ENCODE measurements at regions not wholly inside any gene's neighbourhood (a gene's known extent, or its start where the extent isn't known, plus 50 kb on each side); places are given as distances from the start of the nearest gene placed in this dataset.

GRCh38 chr12:84375449-84376170, 537.0 kb downstream of the SLC6A15 start:
- in situ Hi-C loops (cut with HindIII; ENCODE audit: low pct_ligation_motif_present, low pct_unique_long_range_greater_than_20kb, low sequenced_read_pairs): no loop called here
- no peak for DNase-seq

- no peak for DNase-seq
- in situ Hi-C loops (cut with HindIII; ENCODE audit: low pct_ligation_motif_present, low pct_unique_long_range_greater_than_20kb, low sequenced_read_pairs): no loop called here
Measured at GRCh38 chr12:84362552-84362897, 550.1 kb downstream of the SLC6A15 start.

- in situ Hi-C loops (cut with HindIII; ENCODE audit: low pct_ligation_motif_present, low pct_unique_long_range_greater_than_20kb, low sequenced_read_pairs): no loop called here
- DNase-seq: no peak
Measured at GRCh38 chr12:84361651-84362551, 550.7 kb downstream of the SLC6A15 start.

- in situ Hi-C loops (cut with HindIII; ENCODE audit: low pct_ligation_motif_present, low pct_unique_long_range_greater_than_20kb, low sequenced_read_pairs): no loop called here
- no peak for DNase-seq
Measured at GRCh38 chr12:84357314-84357713, 555.3 kb downstream of the SLC6A15 start.

- DNase-seq: no peak
- in situ Hi-C loops (cut with HindIII; ENCODE audit: low pct_ligation_motif_present, low pct_unique_long_range_greater_than_20kb, low sequenced_read_pairs): no loop called here
Measured at GRCh38 chr12:84356224-84356623, 556.4 kb downstream of the SLC6A15 start.

- no peak for DNase-seq
- in situ Hi-C loops (cut with HindIII; ENCODE audit: low pct_ligation_motif_present, low pct_unique_long_range_greater_than_20kb, low sequenced_read_pairs): no loop called here
Measured at GRCh38 chr12:84355561-84355960, 557.0 kb downstream of the SLC6A15 start.

- no peak for DNase-seq
- in situ Hi-C loops (cut with HindIII; ENCODE audit: low pct_ligation_motif_present, low pct_unique_long_range_greater_than_20kb, low sequenced_read_pairs): no loop called here
Measured at GRCh38 chr12:84348582-84348981, 564.0 kb downstream of the SLC6A15 start.

- in situ Hi-C loops (cut with HindIII; ENCODE audit: low pct_ligation_motif_present, low pct_unique_long_range_greater_than_20kb, low sequenced_read_pairs): no loop called here
- DNase-seq: no peak
Measured at GRCh38 chr12:84341467-84342193, 571.0 kb downstream of the SLC6A15 start.

- in situ Hi-C loops (cut with HindIII; ENCODE audit: low pct_ligation_motif_present, low pct_unique_long_range_greater_than_20kb, low sequenced_read_pairs): no loop called here
- no peak for DNase-seq
Measured at GRCh38 chr12:84336231-84336630, 576.4 kb downstream of the SLC6A15 start.

GRCh38 chr12:84329938-84330337, 582.7 kb downstream of the SLC6A15 start:
- in situ Hi-C loops (cut with HindIII; ENCODE audit: low pct_ligation_motif_present, low pct_unique_long_range_greater_than_20kb, low sequenced_read_pairs): no loop called here

GRCh38 chr12:84315926-84316325, 596.7 kb downstream of the SLC6A15 start:
- in situ Hi-C loops (cut with HindIII; ENCODE audit: low pct_ligation_motif_present, low pct_unique_long_range_greater_than_20kb, low sequenced_read_pairs): no loop called here
- DNase-seq: no peak

More at GRCh38 chr12:84329938-84330337, 582.7 kb downstream of the SLC6A15 start:
- no peak for DNase-seq

GRCh38 chr12:84313323-84313675, 599.3 kb downstream of the SLC6A15 start:
- in situ Hi-C loops (cut with HindIII; ENCODE audit: low pct_ligation_motif_present, low pct_unique_long_range_greater_than_20kb, low sequenced_read_pairs): no loop called here
- DNase-seq: no peak

GRCh38 chr12:84308211-84308610, 604.4 kb downstream of the SLC6A15 start:
- no peak for DNase-seq
- in situ Hi-C loops (cut with HindIII; ENCODE audit: low pct_ligation_motif_present, low pct_unique_long_range_greater_than_20kb, low sequenced_read_pairs): no loop called here

GRCh38 chr12:84305144-84305543, 607.5 kb downstream of the SLC6A15 start:
- in situ Hi-C loops (cut with HindIII; ENCODE audit: low pct_ligation_motif_present, low pct_unique_long_range_greater_than_20kb, low sequenced_read_pairs): no loop called here
- no peak for DNase-seq

GRCh38 chr12:84294246-84294645, 618.4 kb downstream of the SLC6A15 start:
- DNase-seq: no peak
- in situ Hi-C loops (cut with HindIII; ENCODE audit: low pct_ligation_motif_present, low pct_unique_long_range_greater_than_20kb, low sequenced_read_pairs): no loop called here

- DNase-seq: no peak
- in situ Hi-C loops (cut with HindIII; ENCODE audit: low pct_ligation_motif_present, low pct_unique_long_range_greater_than_20kb, low sequenced_read_pairs): no loop called here
Measured at GRCh38 chr12:84290168-84290567, 622.4 kb downstream of the SLC6A15 start.

- no peak for DNase-seq
- in situ Hi-C loops (cut with HindIII; ENCODE audit: low pct_ligation_motif_present, low pct_unique_long_range_greater_than_20kb, low sequenced_read_pairs): no loop called here
Measured at GRCh38 chr12:84277986-84278385, 634.6 kb downstream of the SLC6A15 start.

- in situ Hi-C loops (cut with HindIII; ENCODE audit: low pct_ligation_motif_present, low pct_unique_long_range_greater_than_20kb, low sequenced_read_pairs): no loop called here
Measured at GRCh38 chr12:84276215-84276614, 636.4 kb downstream of the SLC6A15 start.

GRCh38 chr12:84272324-84272723, 640.3 kb downstream of the SLC6A15 start:
- no peak for DNase-seq
- in situ Hi-C loops (cut with HindIII; ENCODE audit: low pct_ligation_motif_present, low pct_unique_long_range_greater_than_20kb, low sequenced_read_pairs): no loop called here

More at GRCh38 chr12:84276215-84276614, 636.4 kb downstream of the SLC6A15 start:
- no peak for DNase-seq
